ENCODE measurements at regions not wholly inside any gene's neighbourhood (a gene's known extent, or its start where the extent isn't known, plus 50 kb on each side); places are given as distances from the start of the nearest gene placed in this dataset.
"Not testable (repeated sequence)": the region's sequence is repeated elsewhere in the genome, so short reads cannot be mapped to it uniquely, and the experiment has no call there.

- POLR2A ChIA-PET; CTCF ChIA-PET; DNase-seq (ENCODE audit: extremely low spot score): not testable (repeated sequence)
Observed at GRCh38 chr12:31162896-31163560, 89.4 kb downstream of the DDX11 start.

GRCh38 chr12:31174293-31174692, 100.6 kb downstream of the DDX11 start:
- DNase-seq (ENCODE audit: extremely low spot score); CTCF ChIA-PET; POLR2A ChIA-PET: not testable (repeated sequence)

- POLR2A ChIA-PET; CTCF ChIA-PET; DNase-seq (ENCODE audit: extremely low spot score): not testable (repeated sequence)
Observed at GRCh38 chr12:31177514-31177913, 103.9 kb downstream of the DDX11 start.

GRCh38 chr12:31178875-31179274, 105.2 kb downstream of the DDX11 start:
- POLR2A ChIA-PET; CTCF ChIA-PET; DNase-seq (ENCODE audit: extremely low spot score): not testable (repeated sequence)

GRCh38 chr12:31179627-31180237, 106.1 kb downstream of the DDX11 start:
- POLR2A ChIA-PET; DNase-seq (ENCODE audit: extremely low spot score); CTCF ChIA-PET: not testable (repeated sequence)

- CTCF ChIA-PET; DNase-seq (ENCODE audit: extremely low spot score); POLR2A ChIA-PET: not testable (repeated sequence)
Observed at GRCh38 chr12:31182571-31182970, 108.9 kb downstream of the DDX11 start.

- POLR2A ChIA-PET; CTCF ChIA-PET; DNase-seq (ENCODE audit: extremely low spot score): not testable (repeated sequence)
Observed at GRCh38 chr12:31183107-31183506, 109.4 kb downstream of the DDX11 start.

- DNase-seq (ENCODE audit: extremely low spot score); POLR2A ChIA-PET; CTCF ChIA-PET: not testable (repeated sequence)
Observed at GRCh38 chr12:31183899-31184298, 110.2 kb downstream of the DDX11 start.

GRCh38 chr12:31184667-31185066, 111.0 kb downstream of the DDX11 start:
- CTCF ChIA-PET = not testable (repeated sequence)

GRCh38 chr12:31192689-31193088, 119.0 kb downstream of the DDX11 start:
- CTCF ChIA-PET; POLR2A ChIA-PET; DNase-seq (ENCODE audit: extremely low spot score): not testable (repeated sequence)

More at GRCh38 chr12:31184667-31185066, 111.0 kb downstream of the DDX11 start:
- POLR2A ChIA-PET; DNase-seq (ENCODE audit: extremely low spot score): not testable (repeated sequence)

- POLR2A ChIA-PET = not testable (repeated sequence)
Observed at GRCh38 chr12:31195620-31196019, 122.0 kb downstream of the DDX11 start.

GRCh38 chr12:31199476-31199875, 125.8 kb downstream of the DDX11 start:
- DNase-seq (ENCODE audit: extremely low spot score); CTCF ChIA-PET; POLR2A ChIA-PET: not testable (repeated sequence)

More at GRCh38 chr12:31195620-31196019, 122.0 kb downstream of the DDX11 start:
- DNase-seq (ENCODE audit: extremely low spot score); CTCF ChIA-PET: not testable (repeated sequence)

GRCh38 chr12:31201382-31201781, 124.6 kb downstream of the SINHCAF start:
- ChIA-PET CTCF (interaction anchor here (1.4 kb wide), 1 partner anchor 37 kb away, joined by 3 read pairs; no protein-coding TSS in a partner anchor), POLR2A (no interaction called here)
- no peak for TF ChIP-seq CTCF (IDR thresholded peaks at IDR 0.05; ENCODE audit: control extremely low read depth, extremely low read depth, low read depth, missing control alignments)
- no peak for DNase-seq (ENCODE audit: extremely low spot score)

Data from GM10248 (cell line).